ENCODE measurements at regions not wholly inside any gene's neighbourhood (a gene's known extent, or its start where the extent isn't known, plus 50 kb on each side); places are given as distances from the start of the nearest gene placed in this dataset.
"Not testable (repeated sequence)": the region's sequence is repeated elsewhere in the genome, so short reads cannot be mapped to it uniquely, and the experiment has no call there.

DNA sequence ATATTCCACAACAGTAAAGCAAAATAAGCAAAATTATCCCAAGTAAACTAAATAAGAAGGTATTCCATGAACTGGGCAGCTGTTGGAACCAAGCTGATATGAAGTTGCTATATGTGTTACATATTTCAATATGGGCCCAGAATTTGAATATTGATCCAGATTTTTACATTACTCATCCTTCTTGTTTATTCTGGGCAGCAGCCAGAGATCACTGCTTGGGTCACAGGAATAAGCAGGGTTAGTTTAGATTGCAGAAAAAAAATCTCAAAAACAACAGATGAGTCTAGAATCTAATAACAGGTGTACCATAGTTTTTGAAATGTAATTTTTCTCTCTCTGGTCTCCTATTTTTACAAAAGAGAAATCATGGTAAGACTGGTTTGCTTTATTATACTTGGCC lies 171.5 kb upstream of the NAMPT start:
- in situ Hi-C loops (cut with MboI; ENCODE audit: low sequenced_read_pairs) = loop anchor here (25.0 kb wide), 1 partner anchor 269 kb away; no protein-coding TSS in a partner anchor

DNA sequence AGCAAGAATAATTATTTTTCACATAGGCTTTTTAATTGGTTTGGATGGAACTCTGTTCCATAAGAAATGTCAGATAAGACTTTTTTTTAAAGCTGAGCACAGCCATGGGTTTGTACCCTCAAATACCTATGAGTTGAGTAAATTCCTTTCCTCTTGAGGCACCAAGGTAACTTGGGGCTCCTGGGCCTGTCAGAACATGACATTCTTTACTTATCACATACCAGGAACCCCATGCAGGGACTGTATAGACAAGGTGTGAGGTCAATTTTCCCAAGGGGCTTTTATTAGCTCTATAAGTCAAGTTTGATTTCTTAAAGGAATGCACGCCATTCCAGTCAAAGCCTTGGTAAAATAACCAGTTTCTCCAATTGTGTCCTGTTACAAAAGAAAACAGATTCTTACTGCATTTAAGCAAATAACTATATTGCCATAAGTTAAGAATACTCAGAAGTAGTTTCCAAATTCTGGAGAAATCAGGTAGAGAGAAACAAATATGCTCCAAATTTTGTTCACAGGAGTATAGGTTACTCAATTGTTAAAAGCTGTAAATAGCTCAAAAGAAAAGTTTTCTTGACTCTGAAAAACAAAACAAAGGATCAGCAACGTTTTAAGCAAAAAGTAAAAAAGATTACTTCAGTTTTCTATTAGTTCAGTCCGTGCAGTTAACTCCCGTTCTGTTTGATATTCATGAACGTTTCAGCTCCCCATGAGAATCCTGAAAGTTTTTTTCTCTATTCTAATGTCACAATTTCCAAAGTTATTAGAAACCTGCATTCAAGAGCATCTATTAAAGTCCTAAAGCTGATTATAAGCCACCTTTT lies 167.5 kb upstream of the NAMPT start:
- in situ Hi-C loops (cut with MboI; ENCODE audit: low sequenced_read_pairs) = loop anchor here (25.0 kb wide), 1 partner anchor 265 kb away; no protein-coding TSS in a partner anchor

DNA sequence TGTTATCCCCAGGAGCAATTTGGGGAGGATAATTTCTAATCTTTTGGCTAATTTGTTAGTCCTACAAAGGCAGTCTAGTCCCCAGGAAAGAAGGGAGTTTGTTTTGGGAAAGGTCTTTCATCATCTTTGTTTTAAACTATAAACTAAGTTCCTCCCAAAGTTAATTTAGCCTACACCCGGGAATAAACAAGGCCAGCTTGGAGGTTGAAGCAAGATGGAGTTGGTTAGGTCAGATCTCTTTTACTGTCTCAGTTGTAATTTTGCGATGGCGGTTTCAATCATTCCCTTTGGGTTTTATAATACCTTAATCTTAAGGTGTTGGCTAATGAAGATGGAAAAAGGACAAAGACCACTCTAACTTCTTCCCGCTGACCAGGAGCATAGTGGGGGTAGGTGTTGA lies 166.4 kb upstream of the NAMPT start:
- in situ Hi-C loops (cut with MboI; ENCODE audit: low sequenced_read_pairs) = loop anchor here (25.0 kb wide), 1 partner anchor 264 kb away; no protein-coding TSS in a partner anchor

DNA sequence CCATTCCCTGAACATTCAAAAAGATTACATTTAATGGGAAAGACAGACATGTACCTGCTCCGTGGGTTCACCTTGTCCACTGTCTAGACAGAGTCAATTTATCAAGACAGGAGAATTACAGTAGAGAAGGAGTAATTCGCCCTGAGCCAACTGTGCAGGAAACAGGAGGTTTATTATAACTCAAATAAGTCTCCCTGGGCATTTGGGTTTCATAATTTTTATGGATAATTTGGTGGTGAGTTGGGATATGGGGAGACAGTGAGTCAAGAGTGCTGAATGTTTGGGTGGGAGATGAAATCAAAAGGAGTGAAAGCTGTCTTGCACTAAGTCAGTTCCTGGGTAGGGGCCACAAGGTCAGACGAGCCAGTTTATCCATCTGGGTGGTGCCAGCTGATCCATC lies 165.9 kb upstream of the NAMPT start:
- in situ Hi-C loops (cut with MboI; ENCODE audit: low sequenced_read_pairs) = loop anchor here (25.0 kb wide), 1 partner anchor 263 kb away; no protein-coding TSS in a partner anchor

DNA sequence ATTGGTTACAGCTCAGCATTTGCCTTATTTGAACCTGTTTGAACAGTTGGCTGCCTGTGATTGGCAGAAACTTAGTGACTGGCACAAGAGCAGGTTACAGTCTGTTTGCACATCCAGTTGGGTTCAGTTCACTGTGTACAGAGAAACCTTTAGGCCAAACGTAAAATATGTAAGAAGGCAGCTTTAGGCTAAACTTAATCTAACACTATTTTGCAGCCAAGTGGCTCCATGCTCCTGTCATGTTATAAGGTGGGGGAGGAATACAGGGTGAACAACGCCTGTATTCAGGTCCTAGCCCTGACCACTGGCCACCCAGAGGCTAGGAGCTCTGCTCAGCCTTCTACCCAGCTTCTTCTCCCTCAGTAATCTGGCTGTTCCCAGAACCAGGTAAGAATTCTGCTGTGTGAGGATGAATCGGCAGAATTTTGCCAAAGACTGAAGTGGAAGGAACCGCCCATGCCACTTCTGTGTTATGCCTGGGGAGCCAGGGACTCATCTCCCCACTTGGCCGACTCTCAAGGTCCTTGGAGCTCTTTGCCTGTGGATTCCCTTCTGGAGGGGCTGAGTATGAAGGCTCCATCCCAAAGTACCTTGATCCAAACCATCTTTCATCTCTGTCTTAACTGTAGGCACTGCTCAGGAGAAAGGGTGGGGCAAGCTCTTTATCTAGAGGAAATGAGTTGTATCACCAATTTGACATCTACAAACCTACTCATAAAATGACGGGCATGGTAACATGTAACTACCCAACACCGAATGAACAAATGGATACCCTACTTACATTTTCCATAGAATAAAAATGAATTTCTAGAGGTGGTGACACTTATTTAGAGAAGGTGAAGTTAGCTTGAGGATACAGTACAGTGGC lies 164.4 kb upstream of the NAMPT start:
- in situ Hi-C loops (cut with MboI; ENCODE audit: low sequenced_read_pairs) = no loop called here

DNA sequence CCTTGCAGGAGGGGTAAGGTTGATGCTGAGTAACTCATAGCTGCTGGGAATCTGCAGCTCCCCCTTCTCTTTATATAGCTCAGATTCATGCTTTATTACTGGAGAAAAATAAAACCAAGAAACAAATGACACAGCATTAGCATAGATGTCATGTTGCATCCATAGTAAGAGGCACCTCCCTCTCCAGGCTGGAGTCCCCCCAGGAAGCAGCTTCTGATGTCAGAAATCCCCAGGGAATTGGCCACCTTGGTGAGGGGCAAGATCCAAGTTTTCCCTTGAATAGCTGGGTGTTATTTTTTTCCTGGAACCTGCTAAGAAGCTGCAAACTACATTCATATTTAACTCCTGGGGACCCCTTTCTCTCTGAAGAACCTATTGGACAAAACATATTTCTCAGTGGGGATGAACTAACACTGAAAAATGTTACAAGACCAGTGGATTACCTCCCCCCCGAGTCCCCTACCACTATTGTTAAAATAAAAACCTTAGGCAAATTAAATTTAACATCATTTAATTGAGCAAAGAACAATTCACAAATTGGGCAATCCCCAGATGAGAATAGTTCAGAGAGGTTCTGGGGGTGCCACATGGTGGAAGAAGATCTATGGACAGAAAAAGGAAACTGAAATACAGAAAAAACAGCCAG lies 163.7 kb upstream of the NAMPT start:
- in situ Hi-C loops (cut with MboI; ENCODE audit: low sequenced_read_pairs) = no loop called here

DNA sequence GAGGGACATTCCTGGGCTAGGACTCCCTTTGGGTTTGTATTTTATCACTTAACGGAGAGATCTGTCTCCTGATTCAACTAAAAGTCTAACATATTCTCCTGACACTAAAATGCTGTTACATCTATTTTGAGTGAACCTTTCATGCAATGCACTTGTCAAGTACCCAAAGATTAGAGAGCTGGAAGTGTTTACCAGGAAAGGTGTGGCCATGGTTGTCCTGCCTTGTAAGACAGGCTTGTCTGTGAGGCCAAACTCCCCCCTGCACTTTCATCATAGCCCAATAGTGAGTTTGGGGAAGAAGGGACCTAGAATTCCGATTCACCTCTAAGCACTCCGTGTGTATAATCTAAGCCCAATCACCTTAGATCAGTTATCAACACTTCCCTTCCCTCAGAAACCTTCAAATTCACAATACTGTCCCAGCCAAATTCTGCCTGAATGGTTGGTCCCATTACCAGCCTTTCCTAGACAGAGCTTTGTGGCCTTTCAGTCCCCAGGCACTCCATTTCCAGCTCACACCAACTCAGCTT lies 162.6 kb upstream of the NAMPT start:
- in situ Hi-C loops (cut with MboI; ENCODE audit: low sequenced_read_pairs) = no loop called here

DNA sequence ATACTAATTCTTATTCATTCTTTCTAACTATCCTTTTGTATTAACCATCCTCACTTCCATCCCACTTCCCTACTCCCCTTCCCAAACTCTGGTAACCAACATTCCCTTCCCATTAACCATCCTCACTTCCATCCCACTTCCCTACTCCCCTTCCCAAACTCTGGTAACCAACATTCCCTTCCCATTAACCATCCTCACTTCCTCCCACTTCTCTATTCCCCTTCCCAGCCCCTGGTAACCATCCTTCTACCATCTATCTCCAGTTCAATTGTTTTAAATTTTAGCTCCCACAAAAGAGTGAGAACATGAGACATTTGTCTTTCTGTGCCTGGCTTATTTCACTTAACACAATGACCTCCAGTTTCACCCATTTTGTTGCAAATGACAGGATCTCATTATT lies 160.6 kb upstream of the NAMPT start:
- in situ Hi-C loops (cut with MboI; ENCODE audit: low sequenced_read_pairs) = not testable (repeated sequence)

DNA sequence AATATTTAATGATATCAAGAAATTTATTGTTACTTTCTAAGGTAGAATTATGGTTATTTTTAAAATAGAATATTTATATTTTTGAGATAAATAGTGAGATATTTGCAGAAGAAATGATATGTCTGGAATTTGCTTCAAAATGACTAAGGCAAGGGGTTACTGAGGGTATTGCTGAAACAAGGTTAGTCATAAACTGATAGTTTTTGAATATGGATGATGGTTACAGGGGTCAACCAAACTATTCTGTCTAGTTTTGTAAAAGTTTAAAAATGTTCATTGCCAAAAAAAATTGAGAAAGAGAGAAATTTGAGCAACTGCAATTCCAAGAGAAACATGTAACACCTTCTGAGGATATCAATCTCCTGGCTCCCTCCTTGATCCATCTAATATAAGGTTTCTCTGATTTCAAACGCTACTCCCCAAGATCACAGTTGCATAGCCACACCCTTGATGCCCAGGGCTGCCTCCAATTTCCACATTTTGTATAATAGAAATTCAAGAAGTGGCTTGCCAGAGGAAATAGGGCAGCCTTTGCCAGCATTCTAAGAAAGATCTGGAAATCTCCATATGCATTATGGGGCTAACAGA lies 159.4 kb upstream of the NAMPT start:
- in situ Hi-C loops (cut with MboI; ENCODE audit: low sequenced_read_pairs) = no loop called here

DNA sequence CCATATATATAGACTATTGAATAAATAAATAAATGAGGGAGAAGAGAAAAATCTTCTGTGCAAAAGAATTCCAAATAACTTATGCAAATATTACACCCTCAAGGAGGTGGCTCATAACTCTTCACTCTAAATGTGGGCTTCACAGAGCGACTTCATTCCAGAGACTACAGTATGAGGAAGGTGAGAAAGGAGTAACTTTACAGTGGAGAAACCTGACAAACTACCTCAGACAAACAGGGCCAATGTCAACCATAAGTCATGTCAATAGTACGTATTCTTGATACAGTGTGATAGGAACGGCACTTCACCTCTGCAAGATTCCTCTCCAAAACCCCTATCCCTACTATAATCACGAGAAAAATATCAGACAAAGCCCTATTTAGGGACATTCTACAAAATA lies 158.4 kb upstream of the NAMPT start:
- in situ Hi-C loops (cut with MboI; ENCODE audit: low sequenced_read_pairs) = no loop called here

DNA sequence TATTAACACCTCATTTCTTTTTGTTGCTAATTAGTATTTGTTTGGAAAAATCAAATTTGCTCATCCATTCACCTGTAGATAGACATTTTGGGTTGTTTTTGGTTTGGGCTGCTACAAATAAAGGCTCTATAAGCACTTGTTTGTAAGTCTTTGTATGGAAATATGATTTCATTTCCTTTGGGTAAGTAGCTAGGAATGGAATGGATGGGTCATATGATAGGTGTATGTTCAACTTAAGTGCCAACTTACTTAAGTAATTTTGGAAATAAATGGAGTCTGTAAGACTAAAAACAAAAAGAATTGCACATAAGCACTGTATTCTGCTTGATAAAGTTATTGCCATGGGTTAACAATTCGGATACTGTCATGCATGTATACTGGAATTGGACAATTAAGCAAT lies 157.7 kb upstream of the NAMPT start:
- in situ Hi-C loops (cut with MboI; ENCODE audit: low sequenced_read_pairs) = no loop called here

DNA sequence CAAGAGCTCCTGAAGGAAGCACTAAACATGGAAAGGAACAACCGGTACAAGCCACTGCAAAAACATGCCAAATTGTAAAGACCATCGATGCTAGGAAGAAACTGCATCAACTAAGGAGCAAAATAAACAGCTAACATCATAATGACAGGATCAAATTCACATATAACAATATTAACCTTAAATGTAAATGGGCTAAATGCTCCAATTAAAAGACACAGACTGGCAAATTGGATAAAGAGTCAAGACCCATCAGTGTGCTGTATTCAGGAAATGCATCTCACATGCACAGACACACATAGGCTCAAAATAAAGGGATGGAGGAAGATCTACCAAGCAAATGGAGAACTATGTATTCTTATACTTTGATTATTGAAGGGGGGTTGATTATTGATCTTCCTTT lies 156.6 kb upstream of the NAMPT start:
- in situ Hi-C loops (cut with MboI; ENCODE audit: low sequenced_read_pairs) = not testable (repeated sequence)

DNA sequence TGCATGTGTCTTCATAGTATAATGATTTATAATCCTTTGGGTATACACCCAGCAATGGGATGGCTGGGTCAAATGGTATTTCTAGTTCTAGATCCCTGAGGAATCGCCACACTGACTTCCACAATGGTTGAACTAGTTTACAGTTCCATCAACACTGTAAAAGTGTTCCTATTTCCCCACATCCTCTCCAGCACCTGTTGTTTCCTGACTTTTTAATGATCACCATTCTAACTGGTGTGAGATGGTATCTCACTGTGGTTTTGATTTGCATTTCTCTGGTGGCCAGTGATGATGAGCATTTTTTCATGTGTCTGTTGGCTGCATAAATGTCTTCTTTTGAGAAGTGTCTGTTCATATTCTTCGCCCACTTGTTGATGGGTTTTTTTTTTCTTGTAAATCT lies 152.2 kb upstream of the NAMPT start:
- in situ Hi-C loops (cut with MboI; ENCODE audit: low sequenced_read_pairs) = not testable (repeated sequence)

DNA sequence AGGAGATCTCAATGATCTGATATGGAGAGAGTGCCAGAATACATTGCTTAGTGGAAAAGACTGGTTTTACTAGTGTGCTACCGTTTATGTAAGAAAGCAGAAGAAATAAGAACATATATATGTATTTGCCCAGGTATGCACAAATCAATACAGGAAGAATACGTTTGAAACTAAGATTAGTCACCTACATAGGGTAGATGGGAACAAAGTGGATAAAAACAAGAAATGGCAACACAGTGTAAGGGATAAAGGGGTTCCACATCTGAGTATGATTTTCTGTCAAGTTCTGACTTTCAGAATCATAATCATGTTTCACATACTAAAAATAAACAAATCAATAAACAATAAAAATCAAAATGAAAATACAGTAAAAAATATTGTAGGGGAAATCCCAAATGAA lies 148.6 kb upstream of the NAMPT start:
- in situ Hi-C loops (cut with MboI; ENCODE audit: low sequenced_read_pairs) = no loop called here

DNA sequence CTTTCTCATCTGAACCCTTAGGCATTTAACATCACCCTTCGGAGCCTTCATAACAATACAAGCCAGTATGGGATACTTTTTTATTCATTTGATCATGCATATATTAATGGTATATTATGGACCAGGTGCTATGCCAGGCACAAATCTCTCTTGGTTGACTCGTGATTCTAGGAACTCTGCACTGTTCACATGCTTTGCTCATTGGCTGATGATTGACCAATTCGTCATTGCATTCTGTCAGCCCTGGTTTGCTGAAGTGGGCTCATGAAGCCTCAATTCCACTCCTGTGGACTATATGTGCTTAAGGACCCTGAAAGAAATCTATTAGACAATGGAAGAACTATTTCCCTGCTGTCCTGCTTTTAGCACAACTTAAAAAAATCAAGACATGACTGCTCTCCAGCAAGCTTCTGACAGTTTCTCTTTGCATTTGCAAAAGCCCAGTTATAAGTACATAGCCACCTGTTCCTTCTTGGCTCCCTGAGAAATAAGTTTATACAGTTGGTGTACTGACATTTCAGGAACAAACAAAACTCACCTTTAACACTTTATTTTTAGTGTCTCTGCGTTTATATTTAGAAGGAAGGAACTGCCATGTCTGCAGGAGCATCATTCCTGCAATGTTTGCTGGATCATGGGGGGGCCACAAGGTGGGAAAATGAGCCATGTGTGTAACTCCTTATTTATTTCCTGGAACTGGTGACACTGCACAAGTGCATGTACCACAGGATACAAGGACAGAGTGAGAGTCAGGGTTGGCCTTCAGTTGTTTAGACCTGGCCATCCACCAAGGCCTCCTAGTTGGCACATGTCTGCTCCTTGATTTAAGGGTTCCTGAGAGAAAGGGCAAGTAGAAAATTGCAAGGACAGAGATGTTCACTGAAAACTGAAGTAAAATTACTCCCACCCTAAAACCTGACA lies 146.0 kb upstream of the NAMPT start:
- in situ Hi-C loops (cut with MboI; ENCODE audit: low sequenced_read_pairs) = no loop called here

DNA sequence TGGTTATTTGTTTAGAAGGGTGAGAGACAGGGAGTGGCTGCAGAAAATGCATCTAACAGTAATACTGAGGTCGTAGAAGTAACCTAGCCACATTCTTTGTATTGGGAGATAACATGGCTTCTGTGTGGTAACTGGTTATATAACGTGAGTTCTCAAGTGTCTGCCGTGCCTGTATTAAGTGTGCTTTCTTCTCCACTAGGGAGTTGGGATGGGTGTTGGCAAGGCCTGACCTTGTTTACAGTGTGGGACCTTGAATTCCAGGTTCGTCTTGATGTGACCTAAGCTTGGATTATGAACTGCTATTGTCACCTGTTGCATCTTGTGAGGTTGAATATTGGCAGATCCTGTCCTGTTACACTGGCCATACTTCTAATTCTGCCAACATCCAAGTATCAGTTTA lies 145.3 kb upstream of the NAMPT start:
- in situ Hi-C loops (cut with MboI; ENCODE audit: low sequenced_read_pairs) = no loop called here

DNA sequence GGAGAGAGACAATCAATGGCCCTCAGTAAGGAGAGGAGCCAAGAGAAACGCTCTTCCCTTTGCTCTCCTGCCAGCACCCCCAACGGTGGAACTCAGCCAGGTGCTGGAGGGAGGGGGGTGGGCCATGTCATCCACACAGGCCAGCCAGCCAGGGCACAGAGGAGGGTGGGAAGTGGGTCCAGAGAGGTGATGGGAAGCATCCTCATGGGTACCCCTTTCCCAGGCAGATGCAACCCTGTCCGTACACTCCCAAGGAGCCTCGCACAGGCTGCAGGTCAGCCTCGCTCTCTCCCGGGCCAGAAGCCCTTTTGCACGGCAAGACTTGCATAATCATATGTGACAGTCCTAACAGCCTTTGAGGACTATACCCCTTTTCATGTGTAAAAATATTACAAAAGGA lies 142.0 kb upstream of the NAMPT start:
- in situ Hi-C loops (cut with MboI; ENCODE audit: low sequenced_read_pairs) = no loop called here

DNA sequence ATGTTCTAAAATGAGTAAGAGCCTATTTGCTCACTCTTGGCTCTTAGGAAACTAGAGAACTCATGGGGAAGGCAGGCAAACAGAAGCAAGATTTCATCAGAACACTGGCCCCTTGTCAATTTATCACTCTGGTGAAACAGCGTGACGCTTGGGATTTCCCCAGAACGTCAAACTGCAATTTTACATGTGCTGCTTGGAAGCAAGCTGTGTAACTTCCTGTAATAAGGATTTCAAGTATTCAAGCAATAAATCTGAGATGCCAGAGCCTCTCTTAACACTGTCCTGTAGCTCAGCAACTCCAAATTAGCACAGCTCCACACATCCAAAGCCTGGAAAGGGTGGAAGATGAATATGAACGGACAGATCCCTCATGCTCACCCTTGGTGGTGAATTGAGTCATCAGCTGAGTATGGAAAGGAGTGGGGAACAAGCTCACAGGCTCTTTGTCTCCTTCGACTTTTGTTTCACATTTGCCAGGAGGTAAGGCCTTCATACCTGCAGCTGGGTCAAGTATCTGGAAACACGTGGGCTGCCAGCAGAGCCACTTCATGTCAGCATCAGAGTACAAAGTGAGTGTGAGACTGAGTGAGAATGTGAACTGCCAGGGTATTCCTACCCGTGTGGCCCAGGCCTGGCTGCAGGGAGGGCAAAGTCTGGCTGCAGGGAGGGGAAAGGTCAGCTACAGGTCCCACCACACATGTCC lies 140.4 kb upstream of the NAMPT start:
- in situ Hi-C loops (cut with MboI; ENCODE audit: low sequenced_read_pairs) = no loop called here

DNA sequence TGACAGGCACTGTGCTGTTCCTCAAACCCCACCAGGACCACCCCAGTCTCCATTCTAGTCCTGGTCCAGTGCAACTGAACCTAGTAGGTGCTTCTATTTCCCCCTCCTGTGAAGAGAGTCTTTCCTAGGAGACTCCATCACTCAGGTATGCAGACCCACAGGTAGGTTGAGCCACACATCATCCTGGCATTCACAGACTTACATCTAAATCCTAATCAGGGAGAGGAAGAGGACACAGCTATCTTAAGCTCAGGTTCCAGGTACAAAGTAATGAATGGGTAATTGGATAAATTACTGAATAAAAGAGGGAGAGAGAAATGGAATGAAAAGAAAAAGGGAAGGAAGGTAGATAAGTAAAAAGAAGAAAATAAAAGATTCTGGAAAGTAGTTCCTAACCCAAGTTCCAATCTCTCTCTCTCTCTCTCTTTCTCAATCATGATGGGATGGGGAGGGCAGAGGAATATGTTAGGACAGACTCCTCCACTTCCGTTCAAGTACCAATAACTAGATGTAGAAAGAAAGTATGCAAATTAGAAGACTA lies 139.8 kb upstream of the NAMPT start:
- in situ Hi-C loops (cut with MboI; ENCODE audit: low sequenced_read_pairs) = no loop called here

Measured in hTERT RPE-1 (cell line).